GM19395 (cell line): ENCODE measurements at regions not wholly inside any gene's neighbourhood (a gene's known extent, or its start where the extent isn't known, plus 50 kb on each side); places are given as distances from the start of the nearest gene placed in this dataset.

Experiments
- ATAC-seq: cut with Tn5 transposase; IDR thresholded peaks from one replicate; pipeline ENCODE4 v1.9.1; 2021; ENCODE audit warnings: mild to moderate bottlenecking, moderate library complexity; ENCODE audit not compliant: unreplicated experiment

DNA sequence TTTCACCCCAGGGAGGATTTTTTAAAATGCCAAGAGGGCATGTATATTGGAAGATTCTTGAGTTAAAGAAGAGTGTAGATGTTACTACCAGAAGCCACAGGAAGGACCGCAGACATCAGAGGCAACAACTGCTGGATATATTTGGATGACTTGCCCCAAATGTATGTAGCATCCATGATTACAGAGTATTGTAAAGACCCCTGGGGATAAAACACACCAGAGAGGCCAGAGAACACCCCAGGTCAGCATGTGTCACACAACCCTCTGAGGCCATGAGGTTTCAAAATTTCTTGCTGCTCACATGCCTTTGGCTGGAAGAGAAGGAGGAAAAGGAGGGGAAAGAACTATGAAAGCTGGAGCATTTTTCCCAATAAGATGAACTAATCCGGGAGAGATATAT is 108.0 kb upstream of the LSM8 start:
- no peak for ATAC-seq

DNA sequence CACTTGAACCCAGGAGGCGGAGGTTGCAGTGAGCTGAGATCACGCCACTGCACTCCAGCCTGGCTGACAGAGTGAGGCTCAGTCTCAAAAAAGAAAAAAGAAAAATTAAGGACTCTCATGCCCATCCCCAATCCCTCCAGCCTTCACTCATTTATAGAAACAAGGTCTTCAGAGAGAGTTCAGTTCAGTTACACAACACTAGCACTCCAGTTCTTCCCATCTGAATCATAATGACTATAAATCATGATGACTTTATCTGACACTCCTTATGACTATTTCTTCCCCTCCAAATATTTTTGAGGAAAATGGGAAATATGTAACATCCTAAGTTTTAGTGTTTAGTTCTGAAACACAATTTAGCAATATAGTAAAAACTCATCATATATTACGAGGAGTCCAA is 107.4 kb upstream of the LSM8 start:
- ATAC-seq, result no peak

DNA sequence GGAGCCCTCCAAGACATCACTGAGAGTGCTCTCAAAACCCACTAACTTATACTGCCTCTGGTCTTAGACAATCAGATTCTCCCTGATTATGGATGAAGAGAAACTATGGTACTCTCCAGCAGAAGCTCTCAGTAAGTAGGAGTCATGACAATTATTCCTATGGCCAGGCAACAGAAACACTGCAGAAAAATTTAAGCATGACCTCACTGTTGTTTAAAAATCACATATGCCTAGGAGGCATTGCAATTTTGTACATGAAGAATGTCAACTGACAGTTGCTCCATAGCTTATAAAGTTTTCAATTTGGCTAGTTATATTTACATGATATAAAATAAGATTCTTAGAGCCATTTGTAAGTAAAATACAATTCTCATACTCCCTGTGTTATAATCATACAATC is 105.9 kb upstream of the LSM8 start:
- ATAC-seq, result no peak

DNA sequence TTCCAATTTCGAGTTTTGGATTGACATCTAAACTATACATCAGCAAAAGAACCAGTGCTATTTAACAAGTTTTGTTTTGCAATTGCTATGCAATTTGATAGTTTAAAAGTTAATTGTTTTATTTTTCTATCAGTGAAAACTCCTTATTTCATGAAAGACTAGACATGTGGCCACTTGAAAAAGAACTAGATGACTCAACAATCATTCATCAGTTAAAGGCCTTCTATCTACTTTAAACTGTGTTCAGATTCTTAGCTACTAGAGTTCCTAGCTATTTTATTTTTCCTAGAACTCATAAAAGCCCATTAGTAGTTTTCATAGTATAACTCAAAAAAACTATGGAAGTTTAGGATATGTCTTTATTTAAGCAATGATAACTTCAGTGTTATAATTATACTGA is 104.6 kb upstream of the LSM8 start:
- ATAC-seq, result no peak

DNA sequence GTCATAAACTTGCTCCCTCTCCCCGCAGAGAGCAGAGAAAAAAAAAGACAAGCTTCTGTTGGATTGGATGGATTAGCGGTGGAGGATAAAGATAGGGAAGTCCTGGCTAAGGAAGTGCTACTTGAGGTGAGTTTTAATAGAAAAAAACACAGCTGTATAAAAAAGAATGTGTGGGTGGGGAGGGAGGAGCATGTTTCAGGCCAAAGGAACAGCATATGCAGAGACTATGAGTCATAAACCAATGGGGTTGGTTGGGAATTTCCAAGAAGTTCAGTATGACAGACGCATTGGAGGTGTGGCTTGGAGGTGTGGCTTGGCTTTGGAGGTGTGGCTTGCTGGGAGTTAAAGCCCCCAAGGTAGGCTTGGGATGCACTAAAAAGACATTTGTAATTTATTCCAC is 103.0 kb upstream of the LSM8 start:
- peak; percentile 79 for ATAC-seq

DNA sequence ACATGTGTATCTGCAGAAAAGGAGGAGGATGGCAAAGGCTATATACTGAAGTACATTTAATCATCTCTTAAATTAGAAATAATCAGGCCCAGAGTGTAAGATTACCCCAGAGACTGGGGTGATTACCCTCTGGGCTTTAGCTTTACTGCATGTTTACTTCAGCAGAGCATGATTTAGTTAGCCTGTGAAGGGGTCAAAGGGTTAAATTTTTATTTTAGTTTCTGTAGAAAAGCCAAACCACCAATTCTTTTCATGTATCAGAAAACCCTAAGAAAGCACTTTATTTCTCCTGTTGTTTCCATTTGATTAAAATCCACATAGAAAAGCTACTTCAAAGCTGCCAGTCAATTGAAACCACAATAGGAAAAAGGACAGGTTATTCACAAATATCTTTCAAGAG is 101.5 kb upstream of the LSM8 start:
- no peak for ATAC-seq

DNA sequence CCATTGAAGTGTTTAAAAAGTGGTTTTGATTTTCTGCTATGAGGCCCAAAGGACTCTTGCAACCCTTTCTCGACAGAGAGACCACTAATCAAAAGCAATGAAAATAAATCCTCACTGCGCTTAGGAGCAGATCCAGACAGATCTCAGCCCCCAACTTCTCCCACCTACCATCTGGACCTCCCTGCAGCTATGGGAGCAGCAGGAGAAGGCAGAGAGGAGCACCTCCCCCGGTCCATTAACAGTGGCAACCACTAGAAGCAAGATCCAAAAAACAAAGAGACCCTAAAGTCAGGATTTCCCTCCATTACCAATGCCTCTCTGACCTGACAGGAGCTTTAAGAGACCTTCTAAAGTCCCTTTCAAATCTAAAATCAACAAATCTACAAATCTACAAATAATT is 99.0 kb upstream of the LSM8 start:
- no peak for ATAC-seq

DNA sequence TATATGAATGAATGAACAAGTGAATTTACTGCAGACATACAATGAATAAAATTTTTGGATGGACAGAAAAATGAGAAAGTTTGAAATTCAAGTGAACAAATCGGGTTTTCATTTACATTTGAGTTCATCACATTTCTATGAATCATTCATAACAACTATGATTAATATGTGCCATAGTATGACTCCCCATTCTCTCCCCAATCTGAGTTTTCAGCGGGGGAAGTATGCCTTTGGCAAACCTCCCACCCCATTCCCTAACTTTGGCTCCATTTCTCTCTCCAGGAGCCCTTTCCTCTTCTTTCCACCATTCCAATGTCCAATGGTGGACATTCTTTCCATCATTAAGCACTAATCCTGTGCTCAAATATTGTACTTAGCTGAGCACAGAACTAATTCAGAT is 96.8 kb upstream of the LSM8 start:
- ATAC-seq, result no peak

DNA sequence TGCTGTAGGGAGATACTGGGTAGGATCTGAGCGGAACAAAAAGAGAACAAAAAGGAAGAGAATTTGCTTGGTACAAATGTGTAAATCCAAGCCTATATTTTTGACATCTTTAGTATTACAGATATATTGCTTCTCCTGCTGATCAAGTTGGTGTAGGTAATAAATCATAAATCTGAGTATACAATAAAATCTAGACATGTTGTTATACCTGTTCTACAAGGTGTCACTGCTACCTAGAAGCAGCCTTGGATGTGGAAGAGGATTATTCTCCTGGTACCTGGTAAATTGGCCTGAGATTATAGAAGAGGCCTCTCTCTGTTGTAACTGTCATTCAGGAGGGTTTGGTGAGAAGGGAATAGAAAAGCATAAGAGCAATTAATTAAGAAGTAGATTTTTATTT is 89.9 kb upstream of the LSM8 start:
- ATAC-seq, result no peak

DNA sequence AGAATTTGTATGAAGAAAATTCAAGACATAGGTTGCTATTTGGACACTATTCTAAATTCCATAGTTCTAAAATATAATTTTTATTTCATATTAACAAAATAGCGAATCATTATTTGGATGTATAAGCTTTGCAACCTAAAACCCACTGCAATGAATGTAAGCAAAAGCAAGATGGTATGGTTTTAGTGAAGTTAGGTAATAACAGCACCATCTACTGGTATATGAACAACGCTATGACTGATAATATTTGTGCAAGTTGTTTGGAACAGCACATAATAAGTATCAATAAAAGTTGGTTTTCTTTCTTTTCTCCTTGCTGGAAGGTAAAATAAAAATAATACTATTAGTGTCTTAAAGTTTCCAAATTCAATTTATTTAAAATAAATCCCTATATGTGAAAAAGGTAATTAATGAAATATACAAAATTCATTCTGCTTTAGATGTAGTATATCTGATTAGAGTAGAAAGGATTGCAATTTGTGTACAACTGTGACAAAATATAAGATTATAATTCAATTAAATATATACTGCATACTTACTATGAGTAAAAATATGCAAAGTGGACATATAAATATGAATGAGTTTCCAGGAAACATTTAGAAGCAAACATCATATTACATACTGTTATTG is 79.0 kb upstream of the LSM8 start:
- peak; percentile 69 for ATAC-seq

DNA sequence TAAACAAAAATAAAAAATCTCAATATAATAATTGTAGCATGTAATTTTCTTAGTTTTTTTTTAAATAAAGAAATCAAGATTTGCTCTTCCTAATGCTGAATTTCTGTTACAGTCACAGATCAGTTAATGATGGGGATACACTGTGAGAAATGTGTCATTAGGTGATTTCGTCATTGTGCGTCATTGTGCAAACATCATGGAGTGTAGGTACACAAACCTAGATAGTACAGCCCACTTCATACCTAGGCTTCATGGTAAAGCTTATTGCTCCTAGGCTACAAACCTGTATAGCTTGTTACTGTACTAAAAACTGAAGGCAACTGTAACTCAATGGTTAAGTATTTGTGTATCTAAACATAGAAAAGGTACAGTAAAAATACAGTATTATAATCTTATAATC is 74.4 kb upstream of the LSM8 start:
- no peak for ATAC-seq

DNA sequence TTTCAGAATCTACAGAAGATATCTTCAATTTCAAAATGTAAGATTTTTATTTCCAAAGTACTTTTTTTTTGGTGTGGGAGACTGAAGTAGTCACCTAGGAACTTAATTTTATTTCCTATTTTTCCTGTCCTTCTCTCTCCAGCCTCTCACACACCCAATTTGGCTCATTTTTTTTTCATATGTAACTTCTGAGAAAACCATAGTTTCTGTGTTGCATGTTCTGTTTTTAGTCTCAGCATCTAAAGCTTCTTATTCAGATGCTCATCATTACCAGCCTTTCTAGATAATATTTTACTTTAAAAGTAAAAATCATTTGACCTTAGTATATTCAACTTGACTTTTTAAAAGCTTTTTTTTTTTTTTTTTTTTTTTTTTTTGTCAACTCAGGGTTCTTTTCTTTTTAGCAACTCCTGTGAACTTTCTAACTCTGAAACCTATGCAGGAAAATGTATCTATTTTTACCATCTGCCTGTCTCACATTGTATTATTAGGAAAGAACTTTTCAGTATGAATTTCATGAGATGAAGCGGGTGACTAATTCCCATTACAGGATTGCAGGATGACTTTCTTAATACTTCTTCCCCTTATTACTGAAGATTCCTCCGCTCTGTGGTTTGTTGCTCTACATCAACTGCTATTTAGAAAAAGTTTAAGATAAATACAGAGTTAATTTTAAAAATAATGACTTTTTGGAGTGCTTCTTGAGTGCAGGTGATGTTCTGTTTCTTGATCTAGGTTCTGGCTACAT is 73.6 kb upstream of the LSM8 start:
- ATAC-seq, result no peak

DNA sequence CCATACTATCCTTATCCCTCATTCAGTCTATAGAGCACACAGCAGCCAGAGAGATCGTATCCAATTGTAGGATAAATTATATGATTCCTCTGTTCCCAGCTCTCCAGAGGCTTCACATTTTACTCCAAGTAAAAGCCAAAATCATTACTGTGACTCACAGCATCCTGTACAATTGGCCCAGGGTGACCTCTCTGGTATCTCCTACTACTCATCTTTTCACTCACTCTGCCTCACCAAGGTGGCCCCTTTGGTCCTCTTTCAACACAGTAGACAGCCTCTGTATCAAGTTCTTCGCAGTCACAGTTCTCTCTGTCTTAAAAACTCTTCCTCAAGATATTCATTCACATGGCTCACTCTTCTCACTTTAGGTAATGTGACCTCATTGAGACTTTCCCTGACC is 72.6 kb upstream of the LSM8 start:
- ATAC-seq, result no peak

DNA sequence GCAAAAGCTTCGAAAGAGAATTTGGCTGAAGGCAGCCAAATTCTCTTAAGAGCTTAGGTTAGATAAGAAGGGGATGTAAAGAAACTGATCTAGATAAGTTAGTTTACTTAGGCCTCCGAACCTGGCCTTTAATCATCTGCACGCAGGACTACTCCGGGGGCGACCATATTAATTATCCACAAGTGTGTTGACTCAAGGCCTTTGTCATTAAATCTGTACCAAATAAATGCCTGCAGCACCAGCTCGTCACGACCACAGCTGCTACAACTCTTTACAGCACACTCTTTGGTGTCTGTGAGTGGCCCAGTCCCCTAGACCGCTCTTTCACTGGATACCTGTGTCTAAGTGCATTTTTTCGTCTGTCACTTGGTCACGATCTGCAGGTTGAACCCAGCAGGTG is 69.8 kb upstream of the LSM8 start:
- ATAC-seq, result no peak

DNA sequence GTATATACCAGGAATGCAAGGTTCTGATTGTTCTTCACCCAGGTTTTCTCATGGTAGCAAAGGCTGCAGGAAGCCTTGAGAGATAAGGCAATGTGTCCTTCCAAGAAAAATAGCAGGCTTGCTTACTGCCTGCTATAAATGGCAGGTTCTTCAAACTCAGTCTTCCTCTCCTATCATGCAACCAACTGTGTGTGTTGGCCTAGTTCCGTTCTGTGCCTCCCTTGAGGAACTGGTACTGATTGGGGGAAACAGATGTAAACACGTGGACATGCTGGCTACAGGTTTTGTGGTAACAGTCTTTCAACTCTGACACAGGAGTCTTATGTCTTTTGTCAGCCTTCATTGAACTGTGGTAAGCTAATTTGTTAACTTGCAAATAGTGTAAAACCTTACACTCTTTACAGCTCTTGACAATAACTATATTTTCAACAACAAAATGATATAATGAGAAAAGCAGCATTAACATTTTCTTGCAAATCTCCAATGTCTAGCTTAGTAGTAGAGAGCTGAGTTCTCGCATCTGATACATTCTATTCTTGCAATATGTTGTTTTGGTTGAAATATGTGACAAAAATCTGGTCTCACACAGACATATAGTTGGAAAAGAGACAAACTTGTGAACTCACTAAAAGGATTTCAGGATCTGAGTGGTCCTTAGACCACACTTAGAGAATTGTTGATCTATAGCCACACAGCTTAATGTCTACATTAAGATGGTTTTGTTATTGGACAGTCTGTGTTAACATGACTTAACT is 54.7 kb upstream of the LSM8 start:
- ATAC-seq, result peak; percentile 65

DNA sequence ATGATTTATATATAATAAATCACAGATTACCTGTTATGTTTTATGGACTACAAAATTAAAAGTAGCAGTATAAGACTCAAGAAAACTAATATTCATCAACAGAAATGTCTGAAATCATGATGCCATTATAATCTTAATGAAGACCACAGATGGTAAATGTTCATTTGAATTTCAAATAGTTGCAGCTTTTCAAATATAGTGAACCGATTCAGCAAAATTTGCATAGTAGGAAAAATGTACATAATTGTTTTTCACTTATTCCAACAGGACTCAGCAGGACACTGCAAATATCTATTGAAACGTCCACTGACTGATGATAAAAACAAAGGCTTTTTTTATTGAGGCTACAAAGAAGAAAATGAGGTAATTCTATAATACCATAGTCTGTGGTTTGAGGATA is 51.2 kb upstream of the LSM8 start:
- ATAC-seq, result no peak
